Stimulated activated CD8-positive, alpha-beta memory T cell treated with anti-CD3 and anti-CD28 coated beads, Interleukin-4, amount 100 ng/mL, for 24 hours (primary cell): ENCODE measurements at regions not wholly inside any gene's neighbourhood (a gene's known extent, or its start where the extent isn't known, plus 50 kb on each side); places are given as distances from the start of the nearest gene placed in this dataset.

ENCODE experiments used
- DNase-seq: peaks from one replicate; pipeline ENCODE4 v3.0.0-alpha.2; 2020; ENCODE audit warnings: low read depth

DNA sequence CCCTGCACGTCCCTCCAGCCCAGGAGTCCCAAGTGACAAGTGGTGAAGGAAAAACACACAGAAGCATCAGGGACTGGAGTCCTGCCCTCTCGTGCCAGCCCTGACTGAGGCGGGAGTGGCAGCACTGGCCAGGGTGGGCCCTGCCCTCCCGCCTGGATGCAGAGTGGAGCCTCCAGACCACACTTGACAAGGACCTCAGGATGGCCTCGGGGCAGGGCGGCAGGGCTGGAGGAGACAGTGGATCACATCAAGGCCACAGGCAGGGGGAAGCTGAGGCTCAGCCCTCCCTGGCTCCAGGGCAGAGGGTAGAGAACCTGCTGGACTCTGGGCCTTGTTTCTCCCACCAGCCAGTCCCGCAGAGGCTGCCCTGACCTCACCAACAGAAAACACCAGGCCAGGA is 128.8 kb upstream of the CDH4 start:
- DNase-seq = no peak

GRCh38 chr20:61123751-61124368 is 128.2 kb upstream of the CDH4 start:
- DNase-seq = no peak

DNA sequence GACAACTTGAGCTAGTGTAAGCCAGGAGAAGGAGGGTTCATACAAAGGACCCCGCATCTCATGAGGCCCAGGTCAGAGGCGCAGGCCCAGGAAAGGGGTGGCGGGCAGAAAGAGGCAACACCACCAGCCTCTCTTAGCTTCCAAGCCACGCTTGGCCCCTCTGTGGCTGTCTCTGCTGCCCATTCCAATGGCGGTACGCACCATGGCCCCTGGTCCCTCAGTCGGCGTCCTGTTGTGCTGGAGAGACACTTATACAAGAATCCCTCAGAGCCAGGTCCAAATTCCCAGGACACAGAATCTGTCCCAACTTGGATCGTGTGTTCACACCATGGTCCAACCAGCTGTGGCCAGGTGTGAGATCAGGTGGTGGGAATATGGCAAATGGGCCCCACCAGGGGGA is 127.0 kb upstream of the CDH4 start:
- no peak for DNase-seq

DNA sequence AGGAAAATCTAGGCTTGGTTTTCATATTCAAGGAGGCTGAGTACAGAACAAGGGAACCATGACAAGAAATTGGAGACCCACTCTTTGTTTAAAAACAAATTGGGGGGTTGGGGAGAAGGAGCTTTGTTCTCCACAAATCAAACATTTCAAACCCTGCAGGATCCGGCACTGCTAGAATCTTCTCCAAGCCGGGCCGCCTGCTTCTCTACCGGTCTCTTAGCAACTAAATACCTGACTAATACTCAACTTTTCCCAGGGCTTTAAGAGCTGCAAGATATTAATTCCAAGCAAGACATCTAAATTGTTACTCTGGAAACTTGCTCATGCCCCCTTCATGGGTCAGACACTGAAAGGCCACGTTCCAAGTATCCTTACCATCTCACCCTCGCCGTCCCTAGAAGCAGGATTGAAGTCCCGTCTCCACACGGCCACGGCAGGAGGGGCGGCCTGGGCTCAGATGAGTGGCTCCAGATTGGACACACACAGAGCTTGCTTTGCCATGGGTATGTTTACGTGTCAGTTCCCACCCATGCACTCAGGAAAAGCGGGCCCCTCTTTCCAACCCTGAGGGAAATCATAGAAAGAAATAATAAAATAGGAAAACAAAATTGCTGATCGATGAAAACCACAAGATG is 126.4 kb upstream of the CDH4 start:
- DNase-seq = no peak

DNA sequence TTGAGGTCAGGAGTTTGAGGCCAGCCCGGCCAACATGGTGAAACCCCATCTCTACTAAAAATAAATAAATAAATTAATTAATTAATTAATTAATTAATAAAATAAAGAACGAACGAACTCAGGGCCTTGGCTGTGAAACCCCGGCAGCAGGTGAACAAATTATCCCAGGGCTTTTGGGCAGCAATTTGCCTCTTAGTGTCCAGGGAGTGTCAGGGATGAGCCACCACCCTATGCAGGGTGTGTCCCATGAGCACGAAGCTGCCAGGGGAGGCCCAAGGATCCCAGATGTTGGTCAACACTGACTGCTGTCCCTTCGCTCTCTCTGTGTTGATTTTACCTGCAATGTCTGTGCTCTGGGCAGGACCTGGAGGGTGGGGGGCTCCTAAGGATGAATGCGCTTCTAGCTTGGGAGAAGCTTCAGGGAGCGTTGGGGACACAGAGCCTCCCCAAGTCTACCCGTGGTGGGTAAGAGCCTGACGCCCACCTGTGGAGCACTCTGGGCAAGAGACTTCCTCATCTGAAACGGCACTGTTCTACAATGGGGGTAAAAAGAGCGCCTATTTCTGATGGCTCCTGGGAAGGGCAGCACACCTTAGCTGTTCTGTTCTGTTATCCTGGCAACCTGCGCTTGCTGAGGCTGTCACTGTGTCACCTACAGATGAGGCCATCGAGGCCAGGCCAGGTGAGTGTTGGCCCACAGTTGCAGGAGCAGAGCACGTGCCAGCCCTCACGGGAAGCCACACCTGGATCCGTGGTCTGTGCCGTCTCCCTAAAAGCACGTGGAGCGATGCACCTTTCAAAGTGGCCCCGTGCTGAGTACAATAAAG is 125.5 kb upstream of the CDH4 start:
- no peak for DNase-seq

- DNase-seq = no peak
These were observed 124.6 kb upstream of the CDH4 start for GRCh38 chr20:61127311-61128039.

- no peak for DNase-seq
These were observed 123.3 kb upstream of the CDH4 start for GRCh38 chr20:61128701-61129269.

GRCh38 chr20:61129311-61129710 is 122.8 kb upstream of the CDH4 start:
- DNase-seq = no peak

DNA sequence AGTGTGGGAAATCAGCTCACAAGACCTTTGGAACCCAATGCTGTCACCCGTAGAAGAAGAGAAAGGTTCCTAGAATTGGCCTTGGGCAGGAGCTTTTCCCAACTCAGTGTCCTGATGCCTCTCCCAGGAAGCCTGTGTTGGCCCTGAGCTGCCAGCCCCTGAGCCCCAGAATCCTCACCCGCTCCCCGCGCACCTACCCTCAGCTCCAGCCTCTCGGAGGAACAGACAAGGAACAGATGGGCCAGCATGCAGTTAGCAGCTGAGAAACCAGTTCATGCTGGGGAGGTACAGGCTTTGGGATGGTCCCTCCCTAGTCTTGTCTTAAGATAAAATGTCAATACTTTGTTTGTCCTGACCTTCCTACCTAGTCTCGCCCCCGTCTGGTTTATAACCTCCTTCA is 121.9 kb upstream of the CDH4 start:
- no peak for DNase-seq

GRCh38 chr20:61131944-61132343 is 120.1 kb upstream of the CDH4 start:
- no peak for DNase-seq

- DNase-seq = no peak
These were observed 118.5 kb upstream of the CDH4 start for GRCh38 chr20:61133611-61134010.

GRCh38 chr20:61134296-61135030 is 117.6 kb upstream of the CDH4 start:
- no peak for DNase-seq

GRCh38 chr20:61135266-61135665 is 116.8 kb upstream of the CDH4 start:
- no peak for DNase-seq

DNA sequence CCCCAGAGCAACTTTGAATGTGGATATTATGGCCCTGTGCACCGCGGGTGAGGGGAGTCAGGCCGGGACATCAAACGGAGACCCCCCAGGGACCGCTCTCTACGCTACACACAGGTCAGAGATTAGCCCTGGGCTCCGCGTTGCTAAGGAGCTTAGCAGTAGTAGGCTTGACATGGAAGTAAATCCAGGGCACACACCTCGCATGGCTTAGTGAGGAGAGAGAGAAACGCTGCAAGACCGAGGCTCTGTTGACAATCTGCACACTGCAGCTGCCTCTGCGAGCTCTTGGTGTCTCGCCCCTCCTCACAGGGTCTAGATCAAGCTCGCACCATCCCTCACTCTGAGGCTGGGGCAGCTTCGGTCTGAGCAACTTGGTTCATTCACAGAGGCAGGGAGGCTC is 116.1 kb upstream of the CDH4 start:
- no peak for DNase-seq

GRCh38 chr20:61138566-61138965 is 113.5 kb upstream of the CDH4 start:
- no peak for DNase-seq

DNA sequence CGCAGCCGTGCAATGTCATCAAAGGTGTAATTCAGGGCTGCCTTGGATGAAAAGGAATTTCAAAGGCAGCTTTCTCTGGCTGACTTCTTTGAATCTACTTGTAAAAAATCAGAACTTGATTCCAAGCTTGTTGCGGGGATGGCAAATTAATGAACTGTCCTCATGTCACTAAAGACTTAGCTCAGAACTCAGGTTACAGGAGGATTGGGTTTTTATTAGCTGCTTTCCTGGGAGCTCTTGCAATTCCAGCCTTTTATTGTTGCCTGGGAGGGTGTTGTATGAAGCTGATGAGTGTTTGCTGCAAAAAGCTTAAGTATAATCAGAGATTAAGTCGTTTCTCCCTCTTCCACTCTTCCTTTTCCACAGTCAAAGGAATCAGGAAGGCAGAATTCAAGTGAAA is 113.0 kb upstream of the CDH4 start:
- no peak for DNase-seq

- no peak for DNase-seq
These were observed 111.5 kb upstream of the CDH4 start for GRCh38 chr20:61140576-61140975.

DNA sequence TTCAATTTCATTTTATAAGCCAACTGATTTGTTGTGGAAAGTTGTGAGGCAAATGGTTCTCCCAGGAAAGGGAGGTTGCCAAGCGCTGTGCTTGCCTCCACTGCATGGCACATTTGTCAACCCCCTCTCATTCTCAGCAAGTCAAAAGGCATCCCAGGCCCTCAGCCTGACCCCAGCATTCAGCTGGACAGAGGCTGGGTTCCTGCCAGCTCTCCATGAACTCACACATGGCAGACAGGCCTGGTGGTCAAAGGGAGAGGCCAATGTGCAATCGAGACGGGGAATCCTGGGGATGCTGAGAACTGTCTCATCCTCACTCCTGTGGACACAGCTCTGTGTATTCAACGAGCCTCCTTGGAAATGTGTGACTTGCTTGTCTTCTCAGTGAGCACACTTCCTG is 106.0 kb upstream of the CDH4 start:
- no peak for DNase-seq

DNA sequence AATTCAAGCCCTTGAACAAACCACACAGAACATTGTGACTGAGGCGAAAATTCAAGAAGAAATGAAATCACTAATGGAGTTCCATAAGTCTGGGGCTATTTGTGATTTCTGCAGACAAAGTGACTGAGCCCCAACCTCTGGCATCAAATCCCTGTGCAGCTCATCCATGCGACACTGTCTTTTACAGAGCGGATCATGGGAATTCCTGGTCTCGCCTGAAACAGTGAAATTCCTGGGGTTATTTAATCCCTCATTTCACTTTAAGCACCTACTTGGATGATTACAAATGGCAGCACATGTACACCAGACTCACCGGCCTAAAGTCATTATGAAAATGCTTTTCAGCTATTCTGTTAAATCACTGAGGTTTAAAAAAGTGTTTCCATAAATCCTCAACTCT is 102.4 kb upstream of the CDH4 start:
- no peak for DNase-seq

GRCh38 chr20:61157301-61157700 is 94.8 kb upstream of the CDH4 start:
- DNase-seq = no peak

DNA sequence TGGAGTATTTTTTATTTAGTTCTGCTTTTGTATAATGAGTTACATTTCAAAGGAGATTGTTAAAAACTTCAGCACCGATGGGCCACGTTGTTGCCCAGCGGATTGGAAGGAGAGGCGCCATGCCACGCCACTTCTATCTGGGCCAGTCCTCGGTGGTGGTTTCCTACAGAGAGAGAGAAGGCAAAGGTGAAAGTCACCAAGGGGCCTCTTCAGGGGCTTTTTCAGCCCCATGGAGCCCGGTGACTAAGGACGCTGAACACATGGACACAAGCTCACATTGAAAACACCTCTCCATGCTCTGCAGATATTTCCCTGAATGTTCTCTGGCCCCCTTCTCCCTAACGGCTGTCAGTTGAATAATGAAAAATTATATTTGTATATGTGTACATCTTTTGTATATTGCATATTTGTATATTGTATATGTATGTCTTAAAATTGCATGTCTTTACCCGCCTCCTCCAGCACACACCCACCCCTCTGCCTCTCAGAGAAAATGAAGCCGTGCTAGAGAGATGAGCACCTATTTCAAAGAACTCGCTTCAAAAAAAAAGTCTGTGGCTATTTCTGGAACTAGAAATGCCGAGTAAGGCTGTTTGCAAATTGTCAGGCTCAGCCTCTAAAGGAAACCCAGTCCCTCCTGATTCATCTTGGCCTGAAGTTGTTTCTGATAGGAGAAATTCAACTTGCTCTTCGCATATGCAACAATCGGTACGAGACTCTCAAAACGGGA is 91.9 kb upstream of the CDH4 start:
- DNase-seq = no peak
